ENCODE measurements at regions not wholly inside any gene's neighbourhood (a gene's known extent, or its start where the extent isn't known, plus 50 kb on each side); places are given as distances from the start of the nearest gene placed in this dataset.
"Not testable (repeated sequence)": the region's sequence is repeated elsewhere in the genome, so short reads cannot be mapped to it uniquely, and the experiment has no call there.

DNA sequence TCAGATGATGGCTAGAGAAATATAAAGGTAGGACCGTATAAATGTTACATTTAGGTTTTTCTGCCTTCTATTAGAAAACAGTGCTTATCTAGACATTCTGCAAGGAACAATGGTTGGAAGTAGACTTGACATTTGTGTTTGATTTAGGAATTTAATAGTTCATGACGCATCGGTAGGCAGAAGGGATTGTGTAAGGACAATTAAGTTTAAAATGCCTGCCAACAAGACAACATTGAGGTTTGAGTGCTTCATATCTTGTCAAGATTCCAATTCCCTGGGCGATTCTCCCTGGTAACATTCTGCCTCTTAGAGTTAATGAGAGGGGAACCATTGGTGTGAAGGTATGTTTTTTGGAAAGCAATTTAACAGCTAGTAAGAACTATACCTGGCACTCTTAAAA lies 186.8 kb upstream of the RBM19 start:
- CTCF ChIA-PET = no interaction called here
- Mint-ChIP-seq H3K4me1 (no peaks in the 10 kb centered on the region), H3K27ac (no peak overlapping the region), H3K27me3 (no peaks in the 10 kb centered on the region), H3K4me3 (no peak overlapping the region), H3K36me3 (no peaks in the 10 kb centered on the region), H3K9me3 (peaks cover 3% of the 10 kb centered on the region)
- no peak for DNase-seq

DNA sequence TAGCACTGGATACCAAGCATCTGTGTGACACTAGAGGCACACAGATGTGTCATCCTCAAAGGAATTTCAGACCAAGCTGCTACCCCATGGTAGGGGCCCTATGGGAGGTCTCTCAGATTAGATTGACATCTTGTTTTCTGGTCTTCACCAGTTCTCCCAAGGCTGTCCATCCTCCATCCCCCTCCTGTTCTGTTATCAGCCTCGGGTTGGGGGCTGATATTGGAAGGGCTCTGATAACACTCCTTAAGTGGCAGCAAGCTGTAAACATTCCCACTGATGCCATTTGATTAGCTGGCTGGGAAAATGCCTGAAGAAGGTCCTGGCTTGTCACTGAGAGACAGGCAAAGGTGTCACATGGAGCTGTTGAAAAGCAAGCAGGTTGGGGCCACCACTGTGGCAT lies 185.9 kb upstream of the RBM19 start:
- H3K4me1 Mint-ChIP-seq = no peaks in the 10 kb centered on the region
- DNase-seq = no peak
- no peaks in the 10 kb centered on the region for H3K36me3 Mint-ChIP-seq
- no peaks in the 10 kb centered on the region for H3K27me3 Mint-ChIP-seq
- CTCF ChIA-PET = no interaction called here
- peaks cover 3% of the 10 kb centered on the region for H3K9me3 Mint-ChIP-seq
- no peak overlapping the region for H3K27ac Mint-ChIP-seq
- H3K4me3 Mint-ChIP-seq = no peak overlapping the region

DNA sequence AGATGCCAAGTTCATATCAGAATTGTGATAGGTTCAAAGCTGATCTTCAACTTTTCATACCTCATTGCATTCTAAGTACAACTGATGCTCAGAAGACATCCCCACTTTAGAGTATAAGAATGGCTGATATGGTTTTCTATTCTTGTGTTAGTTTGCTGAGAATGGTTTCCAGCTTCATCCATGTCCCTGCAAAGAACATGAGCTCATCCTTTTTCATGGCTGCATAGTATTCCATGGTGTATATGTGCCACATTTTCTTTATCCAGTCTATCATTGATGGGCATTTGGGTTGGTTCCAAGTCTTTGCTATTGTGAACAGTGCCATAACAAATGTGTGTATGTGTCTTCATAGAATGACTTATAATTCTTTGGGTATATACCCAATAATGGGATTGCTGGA lies 184.5 kb upstream of the RBM19 start:
- CTCF ChIA-PET, H3K4me1 Mint-ChIP-seq, H3K9me3 Mint-ChIP-seq, DNase-seq, H3K27ac Mint-ChIP-seq, H3K27me3 Mint-ChIP-seq, H3K36me3 Mint-ChIP-seq, H3K4me3 Mint-ChIP-seq: not testable (repeated sequence)

DNA sequence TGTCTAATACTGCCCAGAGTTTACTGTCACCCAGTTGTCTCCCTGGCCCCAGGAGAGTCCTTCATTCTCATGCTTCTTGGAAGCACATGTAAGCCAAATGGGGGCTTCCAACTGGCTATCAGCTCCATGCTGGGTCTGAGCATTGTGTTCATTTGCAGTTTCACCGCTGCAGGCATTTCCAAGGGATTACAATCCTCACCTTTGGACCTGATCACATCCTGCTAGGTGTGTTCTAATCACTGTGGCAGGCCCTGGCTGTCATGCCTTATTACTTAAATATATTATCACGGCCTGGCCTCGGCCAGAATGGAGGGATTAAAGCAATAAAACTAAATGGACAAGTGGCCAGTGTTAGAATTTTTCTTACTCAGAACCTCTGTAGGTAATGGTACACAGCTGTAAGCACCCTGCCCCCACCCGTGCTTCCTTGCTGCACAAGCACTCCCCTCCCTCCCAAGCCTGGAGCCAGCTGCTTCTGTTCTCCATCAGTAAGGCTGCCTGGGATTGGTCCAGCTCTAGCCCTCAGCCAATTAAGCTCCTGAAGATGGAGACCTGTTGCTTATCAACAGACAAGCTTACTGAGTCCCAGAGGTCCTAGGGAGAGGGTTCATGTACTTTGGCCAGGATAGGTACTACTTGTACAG lies 175.9 kb upstream of the RBM19 start:
- CTCF ChIA-PET = no interaction called here
- Mint-ChIP-seq H3K9me3 (no peaks in the 10 kb centered on the region), H3K4me3 (no peak overlapping the region), H3K36me3 (no peaks in the 10 kb centered on the region), H3K27ac (no peak overlapping the region), H3K4me1 (no peaks in the 10 kb centered on the region), H3K27me3 (no peaks in the 10 kb centered on the region)
- DNase-seq = no peak

DNA sequence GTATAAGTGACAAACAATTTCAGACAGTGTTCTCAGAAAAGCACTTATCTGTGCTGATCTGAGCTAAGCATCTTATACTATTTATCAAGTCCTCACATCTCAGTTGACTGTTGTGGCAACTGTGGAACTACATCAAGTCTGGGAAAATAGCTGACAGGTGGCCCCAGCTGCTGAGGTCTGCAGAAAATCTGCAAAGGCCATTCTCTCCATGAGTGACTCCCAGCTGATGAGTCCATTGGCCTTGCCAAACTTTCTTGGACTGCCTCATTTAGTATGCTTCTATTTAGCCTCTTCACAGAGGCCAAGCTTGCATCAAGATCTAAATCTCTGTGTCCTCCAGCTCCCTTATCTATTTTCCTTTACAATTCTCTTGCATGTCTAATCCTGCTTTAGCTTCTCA lies 174.5 kb upstream of the RBM19 start:
- H3K4me3 Mint-ChIP-seq = no peak overlapping the region
- CTCF ChIA-PET = no interaction called here

DNA sequence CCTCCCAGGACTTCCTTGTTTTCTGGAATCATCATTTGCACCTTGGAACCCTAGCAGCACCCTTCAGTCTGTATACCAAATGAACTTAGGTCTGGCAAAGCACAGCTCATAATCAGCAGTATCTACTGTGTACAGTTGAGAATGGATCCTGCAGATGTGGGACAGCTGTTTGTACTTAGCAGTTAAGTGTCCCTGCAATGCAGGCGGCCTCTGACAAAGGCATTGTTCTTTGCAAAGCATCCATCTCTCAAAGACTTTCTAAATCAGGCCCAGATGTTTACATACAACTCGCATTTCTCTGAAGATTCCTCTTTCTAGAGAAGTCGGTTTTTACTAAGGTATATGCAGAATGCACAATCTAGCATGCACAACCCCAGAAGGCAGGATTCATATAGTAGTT lies 170.5 kb upstream of the RBM19 start:
- Mint-ChIP-seq H3K9me3 (no peaks in the 10 kb centered on the region), H3K36me3 (no peaks in the 10 kb centered on the region), H3K27ac (no peak overlapping the region), H3K4me3 (no peak overlapping the region), H3K4me1 (no peaks in the 10 kb centered on the region), H3K27me3 (peaks cover 3% of the 10 kb centered on the region)
- CTCF ChIA-PET = no interaction called here
- no peak for DNase-seq

More for the DNA sequence above, 174.5 kb upstream of the RBM19 start:
- Mint-ChIP-seq H3K9me3 (no peaks in the 10 kb centered on the region), H3K27ac (no peak overlapping the region), H3K36me3 (no peaks in the 10 kb centered on the region), H3K27me3 (no peaks in the 10 kb centered on the region), H3K4me1 (no peaks in the 10 kb centered on the region)
- no peak for DNase-seq

DNA sequence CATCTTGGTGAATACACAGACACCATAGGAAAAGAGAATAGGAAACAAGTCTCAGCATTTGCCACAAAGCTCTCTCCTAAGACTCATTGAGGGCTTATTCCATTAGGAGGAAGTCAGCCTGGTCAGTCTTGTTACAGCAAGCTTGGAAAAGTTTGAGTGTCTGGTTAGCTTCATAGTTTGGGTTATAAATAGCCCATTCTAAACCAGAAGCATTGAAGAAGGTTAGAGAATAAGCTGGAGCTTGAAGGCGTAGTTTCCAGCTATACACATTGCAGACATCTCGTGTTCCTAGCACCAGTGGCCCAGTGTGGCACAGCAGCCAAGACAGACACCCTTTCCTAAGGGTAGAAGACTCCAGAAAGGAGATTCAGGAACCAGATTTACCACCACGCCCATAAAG lies 168.8 kb upstream of the RBM19 start:
- H3K27ac Mint-ChIP-seq = no peak overlapping the region
- no peaks in the 10 kb centered on the region for H3K36me3 Mint-ChIP-seq
- H3K4me1 Mint-ChIP-seq = no peaks in the 10 kb centered on the region
- CTCF ChIA-PET = no interaction called here
- H3K27me3 Mint-ChIP-seq = peaks cover 3% of the 10 kb centered on the region
- H3K4me3 Mint-ChIP-seq = no peak overlapping the region
- no peak for DNase-seq
- no peaks in the 10 kb centered on the region for H3K9me3 Mint-ChIP-seq

DNA sequence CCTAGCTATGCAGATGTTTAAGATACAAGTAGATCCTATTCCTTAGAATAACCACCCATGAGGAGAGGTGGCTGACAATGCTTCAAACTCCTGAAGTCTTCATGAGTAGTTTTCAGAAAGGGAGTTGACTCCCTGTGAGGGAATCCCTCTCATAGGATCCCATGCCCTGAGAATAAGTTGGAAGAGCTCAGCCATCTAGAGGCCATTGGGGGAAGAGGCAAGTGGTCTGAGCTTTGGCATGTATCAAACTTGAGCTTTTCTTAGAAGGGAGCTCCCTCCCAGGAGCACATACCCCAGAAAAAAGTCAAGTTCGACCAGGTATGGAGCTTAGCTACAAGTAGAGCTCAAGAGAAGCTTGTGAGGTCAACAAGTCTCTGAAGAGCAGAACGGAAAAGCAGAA lies 165.7 kb upstream of the RBM19 start:
- no peaks in the 10 kb centered on the region for H3K4me1 Mint-ChIP-seq
- no peak overlapping the region for H3K4me3 Mint-ChIP-seq
- H3K36me3 Mint-ChIP-seq = no peaks in the 10 kb centered on the region
- H3K9me3 Mint-ChIP-seq = no peaks in the 10 kb centered on the region
- DNase-seq = no peak
- peaks cover 3% of the 10 kb centered on the region for H3K27me3 Mint-ChIP-seq
- CTCF ChIA-PET = no interaction called here
- H3K27ac Mint-ChIP-seq = no peak overlapping the region

DNA sequence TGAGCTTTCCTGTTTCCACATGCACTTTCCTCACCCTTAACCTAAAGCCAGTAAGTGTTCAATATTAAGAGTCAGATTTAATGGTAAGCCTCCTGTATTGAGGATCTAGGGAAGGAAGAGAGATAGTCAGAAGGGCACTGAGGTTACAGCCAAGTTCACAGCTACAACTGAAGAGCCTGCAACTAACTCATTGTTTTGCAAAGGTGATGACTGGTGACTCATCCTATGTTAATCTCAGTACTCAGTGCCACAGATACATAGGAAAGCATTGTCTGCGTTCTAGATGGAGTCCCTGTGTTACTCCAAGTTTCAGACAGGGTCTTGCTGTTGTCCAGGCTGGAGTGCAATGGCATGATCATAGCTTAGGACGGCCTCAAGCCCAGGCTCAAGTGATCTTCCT lies 157.0 kb upstream of the RBM19 start:
- H3K27ac Mint-ChIP-seq = no peak overlapping the region
- CTCF ChIA-PET = no interaction called here
- no peak overlapping the region for H3K4me3 Mint-ChIP-seq
- H3K4me1 Mint-ChIP-seq = no peaks in the 10 kb centered on the region
- H3K9me3 Mint-ChIP-seq = no peaks in the 10 kb centered on the region
- no peak for DNase-seq
- H3K36me3 Mint-ChIP-seq = no peaks in the 10 kb centered on the region
- no peaks in the 10 kb centered on the region for H3K27me3 Mint-ChIP-seq

DNA sequence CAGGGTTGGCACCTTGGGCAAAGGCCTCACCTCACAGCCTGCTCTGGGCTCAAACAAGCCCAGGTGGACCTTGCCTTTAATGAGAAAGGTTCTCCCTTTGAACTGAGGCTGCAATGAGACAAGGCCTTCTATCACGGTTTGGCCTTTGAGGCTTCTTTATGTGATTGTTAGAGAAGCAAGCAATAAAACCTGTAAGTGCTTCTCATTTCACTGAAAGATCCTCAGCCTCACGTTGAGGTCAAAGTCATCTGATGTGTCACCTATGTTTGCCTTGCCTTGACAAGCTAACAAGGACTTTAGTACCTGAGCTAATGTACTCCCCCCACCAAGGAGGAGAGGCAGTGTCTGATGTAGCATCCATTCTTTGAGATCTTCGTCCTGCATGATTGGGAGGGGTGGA lies 155.9 kb upstream of the RBM19 start:
- H3K27ac Mint-ChIP-seq = no peak overlapping the region
- no peaks in the 10 kb centered on the region for H3K9me3 Mint-ChIP-seq
- H3K4me3 Mint-ChIP-seq = no peak overlapping the region
- no peaks in the 10 kb centered on the region for H3K27me3 Mint-ChIP-seq
- CTCF ChIA-PET = no interaction called here
- no peak for DNase-seq
- no peaks in the 10 kb centered on the region for H3K4me1 Mint-ChIP-seq
- H3K36me3 Mint-ChIP-seq = no peaks in the 10 kb centered on the region

DNA sequence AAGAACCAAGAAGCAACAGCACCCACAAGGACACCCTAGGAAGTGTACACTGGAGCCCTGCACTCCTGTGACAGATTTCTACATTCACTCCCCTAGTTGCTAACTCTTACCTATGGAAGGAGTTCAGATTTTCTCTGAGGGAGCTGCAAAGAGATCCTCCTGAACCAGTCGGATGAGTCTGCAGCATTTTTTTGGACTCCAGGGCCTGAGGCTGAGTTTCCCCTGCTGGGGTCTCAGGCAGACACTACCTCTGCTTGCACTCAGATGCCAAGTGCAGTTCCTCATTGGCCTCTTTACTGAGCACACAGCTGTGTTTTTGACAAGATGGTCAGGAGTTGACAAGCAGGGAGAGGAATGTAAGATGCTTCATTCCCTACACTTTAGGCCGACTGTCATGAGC lies 153.2 kb upstream of the RBM19 start:
- Mint-ChIP-seq H3K27ac (no peak overlapping the region), H3K27me3 (no peaks in the 10 kb centered on the region), H3K4me3 (no peak overlapping the region), H3K36me3 (no peaks in the 10 kb centered on the region), H3K4me1 (no peaks in the 10 kb centered on the region), H3K9me3 (peaks cover 3% of the 10 kb centered on the region)
- CTCF ChIA-PET = no interaction called here
- no peak for DNase-seq

DNA sequence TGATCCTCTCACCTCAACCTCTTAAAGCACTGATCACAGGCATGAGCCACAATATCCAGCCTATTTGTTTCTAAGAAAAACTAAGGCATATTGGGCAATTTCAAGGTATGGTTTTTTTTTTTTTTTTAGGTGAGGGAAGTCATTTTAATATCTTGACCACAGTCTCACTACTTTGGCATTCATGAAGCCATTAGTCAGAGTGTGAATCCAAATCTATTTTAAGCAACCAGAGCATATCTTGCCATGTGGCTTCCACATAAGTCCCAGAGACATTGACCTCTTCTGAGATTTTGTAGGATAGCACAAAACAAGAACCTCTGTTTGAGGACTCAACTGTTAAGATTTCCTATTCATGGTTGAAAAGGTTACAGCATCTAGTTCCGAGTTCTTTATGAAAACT lies 130.3 kb upstream of the RBM19 start:
- Mint-ChIP-seq H3K9me3 (no peaks in the 10 kb centered on the region), H3K36me3 (no peaks in the 10 kb centered on the region), H3K4me3 (no peak overlapping the region), H3K27me3 (no peaks in the 10 kb centered on the region), H3K27ac (no peak overlapping the region), H3K4me1 (no peaks in the 10 kb centered on the region)
- no peak for DNase-seq
- CTCF ChIA-PET = no interaction called here

DNA sequence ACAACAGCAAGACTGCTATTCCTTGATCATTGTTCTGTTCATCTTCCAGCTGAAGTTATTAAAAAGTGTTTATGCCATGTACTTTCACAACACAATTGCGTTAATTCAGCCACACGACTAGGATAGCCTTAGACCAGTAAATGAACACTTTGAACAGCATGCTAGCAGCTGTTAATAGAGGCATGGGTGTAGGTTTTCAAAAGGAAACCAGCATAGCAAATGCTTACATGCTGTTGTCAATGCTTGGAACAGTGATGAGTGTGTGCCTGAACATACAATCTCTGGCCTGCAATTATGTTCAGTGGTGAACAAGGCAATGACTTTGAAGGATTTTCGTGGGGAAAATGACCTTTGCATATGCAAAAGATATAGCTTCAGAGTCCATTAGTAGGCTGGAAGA lies 127.4 kb upstream of the RBM19 start:
- Mint-ChIP-seq H3K9me3 (no peaks in the 10 kb centered on the region), H3K4me3 (no peak overlapping the region), H3K4me1 (no peaks in the 10 kb centered on the region), H3K36me3 (no peaks in the 10 kb centered on the region), H3K27me3 (no peaks in the 10 kb centered on the region), H3K27ac (no peak overlapping the region)
- CTCF ChIA-PET = no interaction called here
- no peak for DNase-seq

DNA sequence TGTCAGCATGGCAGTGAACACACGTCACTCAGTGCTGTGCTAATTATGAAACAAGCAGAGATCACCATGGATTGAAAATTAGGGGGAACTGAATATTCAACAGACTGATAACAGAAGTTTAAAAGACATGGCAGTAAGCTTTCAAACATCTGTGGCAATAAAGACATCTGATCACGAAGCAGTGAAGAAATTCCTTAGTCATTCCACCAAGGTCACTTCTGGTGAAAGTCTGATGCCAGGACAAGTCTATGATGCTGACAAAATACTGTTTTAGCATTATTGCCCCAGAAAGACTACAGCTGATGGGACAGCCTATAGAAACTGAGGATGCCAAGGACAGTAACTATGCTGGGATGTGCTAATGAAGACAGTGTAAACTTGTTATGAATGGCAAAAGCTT lies 126.9 kb upstream of the RBM19 start:
- no peaks in the 10 kb centered on the region for H3K4me1 Mint-ChIP-seq
- no peaks in the 10 kb centered on the region for H3K27me3 Mint-ChIP-seq
- no peak overlapping the region for H3K4me3 Mint-ChIP-seq
- DNase-seq = no peak
- H3K27ac Mint-ChIP-seq = no peak overlapping the region
- no peaks in the 10 kb centered on the region for H3K9me3 Mint-ChIP-seq
- CTCF ChIA-PET = no interaction called here
- no peaks in the 10 kb centered on the region for H3K36me3 Mint-ChIP-seq

DNA sequence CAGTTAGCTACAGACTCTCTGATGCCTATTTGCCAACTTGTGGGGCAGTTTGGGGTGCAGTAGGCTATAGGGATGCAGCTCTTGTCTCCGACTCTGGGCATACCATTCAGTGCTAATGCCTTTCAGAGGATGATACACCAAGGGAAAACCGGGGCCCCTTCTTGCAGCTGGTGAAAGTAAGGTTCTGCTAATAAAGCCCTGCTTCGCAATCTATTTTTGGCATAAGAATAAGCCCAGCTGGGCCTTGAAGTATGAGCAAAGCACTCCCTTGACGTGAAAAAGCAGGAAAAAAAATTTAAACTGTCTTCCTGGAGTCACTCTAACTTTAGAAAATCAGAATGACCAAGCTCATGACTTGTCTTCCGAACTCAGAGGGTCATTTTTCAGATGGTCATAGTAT lies 124.1 kb upstream of the RBM19 start:
- Mint-ChIP-seq H3K36me3 (no peaks in the 10 kb centered on the region), H3K4me1 (no peaks in the 10 kb centered on the region), H3K4me3 (no peak overlapping the region), H3K27me3 (no peaks in the 10 kb centered on the region), H3K27ac (no peak overlapping the region), H3K9me3 (no peaks in the 10 kb centered on the region)
- CTCF ChIA-PET = no interaction called here
- no peak for DNase-seq

DNA sequence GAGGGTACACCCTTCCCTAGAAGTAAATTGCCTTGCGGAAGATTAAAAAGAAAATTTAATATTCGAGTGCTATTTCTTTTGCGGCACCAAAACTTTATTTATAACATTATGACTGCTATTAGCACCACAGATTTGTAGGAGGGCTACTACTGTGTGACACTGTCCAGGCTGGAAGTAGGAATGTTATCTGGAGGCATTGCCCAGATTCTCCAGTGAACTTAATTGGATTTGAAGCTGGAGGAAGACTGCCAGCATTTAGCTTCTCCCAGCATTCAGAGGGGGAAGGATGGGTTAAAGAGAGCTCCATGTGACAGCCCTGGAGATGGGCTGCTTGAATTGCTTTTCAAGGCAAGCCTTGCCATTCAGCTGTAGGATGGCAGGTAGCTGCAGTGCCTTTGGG lies 107.0 kb upstream of the RBM19 start:
- H3K27me3 Mint-ChIP-seq = no peaks in the 10 kb centered on the region
- H3K4me3 Mint-ChIP-seq = no peak overlapping the region
- DNase-seq = no peak
- no peaks in the 10 kb centered on the region for H3K9me3 Mint-ChIP-seq
- CTCF ChIA-PET = no interaction called here
- H3K27ac Mint-ChIP-seq = no peak overlapping the region
- H3K36me3 Mint-ChIP-seq = no peaks in the 10 kb centered on the region
- no peaks in the 10 kb centered on the region for H3K4me1 Mint-ChIP-seq

Measured in activated naive CD4-positive, alpha-beta T cell treated with anti-CD3 and anti-CD28 coated beads, Interleukin-2, amount 10 ng/mL, durations not matched to agents 7 days and 5 days (primary cell).